NCI-H82 treated with DMSO at 0.1 percent for 48 hours (cell line): ENCODE measurements at regions not wholly inside any gene's neighbourhood (a gene's known extent, or its start where the extent isn't known, plus 50 kb on each side); places are given as distances from the start of the nearest gene placed in this dataset.

Source experiments
- DNase-seq: peaks from one replicate; lab custom pipeline; 2025; ENCODE audit not compliant: unreplicated experiment; lab: John Stamatoyannopoulos, UW

DNA sequence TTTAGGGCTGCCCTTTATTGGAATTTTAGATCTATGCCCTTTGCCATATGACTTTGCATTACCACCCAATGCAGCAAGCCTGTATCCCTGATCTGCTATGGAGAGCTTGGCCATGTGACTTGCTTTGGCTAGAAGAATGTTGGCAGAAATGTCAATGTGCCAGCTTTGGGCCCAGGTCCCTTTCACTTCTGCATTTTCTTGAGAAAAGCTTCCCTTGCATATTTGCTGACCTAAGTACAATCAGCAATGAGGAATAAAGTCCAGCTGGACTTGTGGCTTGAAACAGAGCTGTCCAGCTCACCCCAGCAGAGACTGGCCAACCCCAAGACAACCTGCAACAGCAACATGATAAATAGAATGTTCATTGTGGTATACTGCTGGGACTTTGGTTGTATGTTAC is 135.9 kb downstream of the PAH start:
- DNase-seq, result no peak

GRCh38 chr12:102776041-102776440 is 141.0 kb downstream of the PAH start:
- DNase-seq, result no peak

GRCh38 chr12:102769323-102769916 is 147.6 kb downstream of the PAH start:
- DNase-seq, result peak; percentile 53

- no peak for DNase-seq
Measured at GRCh38 chr12:102766961-102767360, 150.1 kb downstream of the PAH start.

GRCh38 chr12:102765736-102766135 is 151.3 kb downstream of the PAH start:
- no peak for DNase-seq

- DNase-seq, result peak; percentile 69
Measured at GRCh38 chr12:102763471-102763870, 153.6 kb downstream of the PAH start.

GRCh38 chr12:102763061-102763460 is 154.0 kb downstream of the PAH start:
- DNase-seq, result peak; percentile 55

DNA sequence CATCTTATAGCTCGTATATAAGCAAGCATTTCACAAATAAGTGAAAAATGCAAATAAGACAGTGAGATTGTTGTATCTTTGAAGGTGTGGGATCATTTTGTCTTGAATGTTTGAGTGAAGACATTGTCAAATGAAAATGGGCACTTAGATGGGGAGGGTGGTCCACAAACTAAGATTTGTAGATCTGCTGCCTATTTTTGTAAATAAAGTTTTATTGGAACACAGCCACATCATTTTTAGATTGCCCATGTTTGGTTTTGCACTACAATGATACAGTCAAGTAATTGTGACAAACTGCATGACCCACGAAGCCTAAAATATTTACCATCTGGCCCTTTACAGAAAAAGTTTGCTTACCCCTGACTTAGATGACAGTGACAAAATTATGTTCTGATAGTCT is 156.7 kb downstream of the PAH start:
- no peak for DNase-seq

GRCh38 chr12:102759466-102759865 is 157.6 kb downstream of the PAH start:
- no peak for DNase-seq

- DNase-seq, result no peak
Measured at GRCh38 chr12:102757882-102758226, 159.2 kb downstream of the PAH start.

DNA sequence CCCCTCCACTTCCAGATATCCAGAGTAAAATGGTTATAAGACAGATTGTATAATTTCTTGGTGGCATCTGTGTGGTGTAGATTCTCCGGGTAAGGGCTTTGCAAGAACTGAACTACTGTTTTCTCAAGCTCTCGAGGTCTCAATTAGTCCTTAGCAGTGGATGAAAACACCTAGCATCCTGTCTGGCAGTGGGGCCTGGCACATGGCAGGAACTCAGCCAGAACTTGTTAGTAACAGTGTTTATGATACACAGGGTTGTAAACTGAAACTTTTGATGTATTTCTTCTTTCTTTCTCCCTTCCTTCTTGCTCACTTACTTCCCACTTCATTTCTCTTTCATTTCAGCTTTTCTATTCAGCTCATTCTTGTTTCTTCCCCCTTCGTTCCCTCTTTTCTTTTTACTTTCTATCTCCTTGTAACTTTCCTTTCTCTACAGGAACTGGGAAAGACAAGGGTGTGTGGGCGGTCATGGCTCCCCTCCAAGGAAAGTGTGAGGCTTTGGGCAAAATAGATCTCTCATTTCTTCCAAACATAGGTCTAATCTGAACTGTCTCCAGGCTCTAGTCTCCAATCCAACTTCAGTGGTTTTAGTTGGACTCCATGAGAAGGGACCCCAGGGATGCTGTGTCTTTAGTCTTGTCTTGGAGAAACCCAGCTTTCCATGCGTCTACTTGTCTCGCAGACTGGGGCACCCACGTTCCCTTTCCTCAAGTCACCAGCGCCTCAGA is 159.7 kb downstream of the PAH start:
- no peak for DNase-seq

- DNase-seq, result no peak
Measured at GRCh38 chr12:102756530-102756929, 160.5 kb downstream of the PAH start.

DNA sequence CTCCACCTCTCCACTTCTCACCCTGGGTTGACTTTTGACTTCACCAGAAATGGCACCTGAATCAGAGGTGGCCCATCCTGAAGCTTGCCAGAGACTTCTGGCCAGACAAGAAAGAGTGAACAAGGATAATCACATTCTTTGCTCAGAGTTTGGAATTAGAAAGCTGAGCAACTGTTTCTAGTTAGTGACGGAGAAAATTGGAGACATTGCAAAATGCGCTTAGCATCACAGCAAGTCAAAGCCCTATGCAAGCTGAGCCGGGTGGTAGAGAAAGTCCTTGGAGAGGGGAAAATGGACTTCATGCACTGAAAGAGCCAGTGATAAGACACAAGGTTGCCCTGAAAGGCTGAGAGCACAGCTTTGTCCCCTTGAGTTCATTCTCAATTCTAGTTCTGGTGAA is 161.8 kb downstream of the PAH start:
- no peak for DNase-seq

- no peak for DNase-seq
Measured at GRCh38 chr12:102753802-102754201, 163.2 kb downstream of the PAH start.

DNA sequence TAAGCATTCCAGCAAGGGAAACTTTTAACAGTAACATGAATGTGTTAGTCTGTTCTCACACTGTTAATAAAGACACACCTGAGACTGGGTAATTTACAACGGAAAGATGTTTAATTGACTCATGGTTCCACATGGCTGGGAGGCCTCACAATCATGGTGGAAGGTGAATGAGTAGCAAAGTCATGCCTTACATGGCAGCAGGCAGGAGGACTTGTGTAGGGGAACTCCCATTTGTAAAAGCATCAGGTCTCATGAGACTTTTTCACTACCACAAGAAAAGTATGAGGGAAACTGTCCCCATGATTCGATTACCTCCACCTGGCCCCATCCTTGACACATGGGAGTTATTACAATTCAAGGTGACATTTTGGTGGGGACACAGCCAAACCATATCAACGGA is 168.3 kb downstream of the PAH start:
- no peak for DNase-seq

DNA sequence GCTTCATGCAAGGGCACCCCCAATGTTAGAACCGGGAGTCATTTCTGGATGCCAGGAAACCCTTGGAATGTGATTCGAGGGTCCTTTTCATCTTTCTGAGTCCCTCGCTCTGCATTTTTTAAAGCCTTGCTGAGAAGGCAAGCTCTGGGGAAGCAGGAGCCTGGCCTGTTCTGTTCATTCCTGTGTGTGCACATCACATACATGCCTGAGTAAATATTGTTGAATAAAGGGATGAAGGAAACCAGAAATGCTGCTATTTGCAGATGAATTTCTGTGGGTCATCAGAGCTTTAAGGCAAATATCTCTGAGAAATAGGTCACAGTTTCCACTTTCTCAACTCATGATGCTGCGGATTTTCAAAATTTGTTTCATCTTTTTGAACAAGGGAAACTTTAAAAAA is 170.1 kb downstream of the PAH start:
- no peak for DNase-seq

GRCh38 chr12:102745971-102746600 is 171.0 kb downstream of the PAH start:
- peak; percentile 83 for DNase-seq

GRCh38 chr12:102741196-102741595 is 175.8 kb downstream of the PAH start:
- no peak for DNase-seq

GRCh38 chr12:102740141-102740955 is 176.7 kb downstream of the PAH start:
- DNase-seq, result peak; percentile 51

GRCh38 chr12:102736328-102736727 is 180.7 kb downstream of the PAH start:
- DNase-seq, result no peak

- no peak for DNase-seq
Measured at GRCh38 chr12:102735104-102735503, 181.9 kb downstream of the PAH start.

DNA sequence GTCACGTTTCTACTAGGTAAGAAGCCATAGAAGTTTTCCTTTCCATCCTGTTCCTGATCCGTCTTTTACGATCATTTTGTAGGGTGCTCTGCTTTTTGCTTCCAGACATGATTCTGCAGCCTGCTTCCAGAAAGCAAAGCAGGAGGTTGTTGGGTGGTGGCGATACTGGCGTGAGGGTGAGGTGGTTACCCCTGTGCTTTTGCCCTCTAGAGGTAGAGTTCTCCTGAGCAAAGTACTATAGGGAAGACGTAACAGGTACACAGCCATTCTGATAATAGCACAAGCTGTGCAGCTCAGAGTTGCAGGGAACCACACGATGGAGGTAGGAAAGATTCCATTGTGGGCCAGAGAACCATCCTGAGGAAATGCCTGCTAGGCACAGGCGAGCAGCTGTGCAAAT is 186.0 kb downstream of the PAH start:
- DNase-seq, result no peak
